Fibroblast of mammary gland (primary cell): ENCODE measurements at regions not wholly inside any gene's neighbourhood (a gene's known extent, or its start where the extent isn't known, plus 50 kb on each side); places are given as distances from the start of the nearest gene placed in this dataset.

Experiments
- DNase-seq: peaks from one replicate; pipeline ENCODE4 v3.0.0-alpha.2; 2010; ENCODE audit warnings: low read depth
- H3K4me3 ChIP-seq: 2 replicates; pipeline ENCODE4 v1.5.1; 2011; ENCODE audit warnings: low read depth, mild to moderate bottlenecking, low read length, moderate library complexity; ENCODE audit not compliant: control insufficient read depth
- CTCF ChIP-seq: conservative IDR thresholded peaks from 2 replicates; pipeline ENCODE4 v1.5.1; 2011; ENCODE audit warnings: low read depth, low read length, inconsistent platforms; ENCODE audit not compliant: control insufficient read depth, insufficient read depth

GRCh38 chr22:49499433-49500075 lies 328.1 kb downstream of the BRD1 start:
- TF ChIP-seq CTCF: no peak
- DNase-seq: no peak

GRCh38 chr22:49497266-49497665 lies 330.4 kb downstream of the BRD1 start:
- H3K4me3 ChIP-seq: no peak overlapping the region
- DNase-seq: no peak
- TF ChIP-seq CTCF: no peak

More at GRCh38 chr22:49499433-49500075, 328.1 kb downstream of the BRD1 start:
- no peak overlapping the region for H3K4me3 ChIP-seq

GRCh38 chr22:49494555-49494954 lies 333.1 kb downstream of the BRD1 start:
- no peak for DNase-seq
- H3K4me3 ChIP-seq: no peak overlapping the region
- no peak for TF ChIP-seq CTCF

GRCh38 chr22:49492741-49493251 lies 334.9 kb downstream of the BRD1 start:
- no peak overlapping the region for H3K4me3 ChIP-seq
- DNase-seq: no peak
- no peak for TF ChIP-seq CTCF

GRCh38 chr22:49492308-49492707 lies 335.4 kb downstream of the BRD1 start:
- H3K4me3 ChIP-seq: no peak overlapping the region
- TF ChIP-seq CTCF: no peak
- DNase-seq: no peak

GRCh38 chr22:49491726-49492125 lies 335.9 kb downstream of the BRD1 start:
- H3K4me3 ChIP-seq: no peak overlapping the region
- TF ChIP-seq CTCF: no peak
- DNase-seq: no peak

GRCh38 chr22:49491221-49491635 lies 336.4 kb downstream of the BRD1 start:
- no peak for TF ChIP-seq CTCF
- no peak for DNase-seq
- no peak overlapping the region for H3K4me3 ChIP-seq
